NT2/D1 (cell line): ENCODE measurements at regions not wholly inside any gene's neighbourhood (a gene's known extent, or its start where the extent isn't known, plus 50 kb on each side); places are given as distances from the start of the nearest gene placed in this dataset.

ENCODE experiments used
- SUZ12 ChIP-seq: IDR thresholded peaks from 2 replicates; pipeline ENCODE4 v1.6.1; 2011; ENCODE audit not compliant: insufficient read length, insufficient read depth; ENCODE audit errors: extremely low read depth
- YY1 ChIP-seq: IDR thresholded peaks from 2 replicates; pipeline ENCODE4 v1.6.1; 2011; ENCODE audit not compliant: insufficient read length, insufficient read depth
- ZNF274 ChIP-seq: IDR thresholded peaks from 2 replicates; pipeline ENCODE4 v1.6.1; 2011; ENCODE audit warnings: mild to moderate bottlenecking, low read depth, low read length

GRCh38 chr14:101175731-101176534 lies 272.4 kb upstream of the RTL1 start:
- TF ChIP-seq SUZ12 = no peak
- TF ChIP-seq ZNF274 = no peak
- TF ChIP-seq YY1 = no peak
